ENCODE measurements at regions not wholly inside any gene's neighbourhood (a gene's known extent, or its start where the extent isn't known, plus 50 kb on each side); places are given as distances from the start of the nearest gene placed in this dataset.

GRCh38 chr11:31919175-31919574 lies 108.1 kb upstream of the PAX6 start:
- H3K27ac ChIP-seq (ENCODE audit: low read length), result no peak overlapping the region
- H3K9me3 ChIP-seq (replicated peaks; ENCODE audit: insufficient read depth, low read length), result no peaks in the 10 kb centered on the region
- peaks cover 10% of the 10 kb centered on the region; the same call in 1 of the 2 replicates for H3K4me1 ChIP-seq (ENCODE audit: low read length)
- H3F3A ChIP-seq (ENCODE audit: insufficient read depth, low read length), result no peaks in the 10 kb centered on the region
- no peaks in the 10 kb centered on the region for H3K9me2 ChIP-seq (replicated peaks; ENCODE audit: insufficient read depth, low read length)
- no peaks in the 10 kb centered on the region for H4K20me1 ChIP-seq (ENCODE audit: insufficient read depth, low read length)
- no peak overlapping the region for H3K9ac ChIP-seq (ENCODE audit: low read length)
- H3K4me3 ChIP-seq (ENCODE audit: low read length), result no peak overlapping the region
- no peaks in the 10 kb centered on the region for H3K79me2 ChIP-seq (ENCODE audit: low read length)
- H3K36me3 ChIP-seq (replicated peaks; ENCODE audit: insufficient read depth, low read length), result no peaks in the 10 kb centered on the region
- no peak overlapping the region for H3K4me2 ChIP-seq (ENCODE audit: low read depth, low read length)
- H2AFZ ChIP-seq (ENCODE audit: low read length), result no peak overlapping the region
- H3K27me3 ChIP-seq (replicated peaks; ENCODE audit: insufficient read depth, low read length), result no peaks in the 10 kb centered on the region
- no peak for TF ChIP-seq EZH2 (optimal IDR thresholded peaks at IDR 0.05; ENCODE audit: low read depth, low read length)
- DNase-seq, result no peak

DNA sequence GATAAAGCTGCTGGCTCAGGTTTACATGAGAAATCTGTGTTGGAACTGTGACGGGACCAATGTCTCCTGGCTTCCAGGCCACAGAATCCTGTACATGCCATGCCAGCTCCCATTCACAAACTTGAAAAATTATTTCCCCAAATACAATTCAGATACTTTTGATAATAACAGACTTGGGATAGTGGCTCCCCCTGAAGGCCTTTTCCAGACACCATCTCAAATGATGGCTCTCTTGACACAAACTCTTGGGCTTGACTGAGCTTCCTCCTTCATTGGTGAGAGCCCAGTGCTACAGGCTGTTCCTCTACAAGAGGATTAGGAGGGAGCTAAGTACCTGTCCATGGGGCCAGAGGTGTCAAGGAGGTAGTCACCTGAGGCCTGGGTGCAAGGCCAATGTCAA lies 104.7 kb upstream of the PAX6 start:
- Histone ChIP-seq H3K9ac (ENCODE audit: low read length) (no peak overlapping the region), H3K4me2 (ENCODE audit: low read depth, low read length) (no peak overlapping the region), H3K9me2 (replicated peaks; ENCODE audit: insufficient read depth, low read length) (no peaks in the 10 kb centered on the region), H3K4me3 (ENCODE audit: low read length) (no peak overlapping the region), H3K27ac (ENCODE audit: low read length) (no peak overlapping the region), H3K9me3 (replicated peaks; ENCODE audit: insufficient read depth, low read length) (no peaks in the 10 kb centered on the region), H2AFZ (ENCODE audit: low read length) (no peak overlapping the region), H3K27me3 (replicated peaks; ENCODE audit: insufficient read depth, low read length) (no peaks in the 10 kb centered on the region), H3K36me3 (replicated peaks; ENCODE audit: insufficient read depth, low read length) (no peaks in the 10 kb centered on the region), H3F3A (ENCODE audit: insufficient read depth, low read length) (no peaks in the 10 kb centered on the region), H3K79me2 (ENCODE audit: low read length) (no peaks in the 10 kb centered on the region), H4K20me1 (ENCODE audit: insufficient read depth, low read length) (no peaks in the 10 kb centered on the region), H3K4me1 (ENCODE audit: low read length) (peaks cover 10% of the 10 kb centered on the region; the same call in 1 of the 2 replicates)
- DNase-seq, result no peak
- TF ChIP-seq CTCF (IDR thresholded peaks at IDR 0.05; ENCODE audit: low read length), result no peak
- no peak for TF ChIP-seq EZH2phosphoT487 (IDR thresholded peaks at IDR 0.05; ENCODE audit: low read length)
- no peak for TF ChIP-seq EZH2 (optimal IDR thresholded peaks at IDR 0.05; ENCODE audit: low read depth, low read length)

DNA sequence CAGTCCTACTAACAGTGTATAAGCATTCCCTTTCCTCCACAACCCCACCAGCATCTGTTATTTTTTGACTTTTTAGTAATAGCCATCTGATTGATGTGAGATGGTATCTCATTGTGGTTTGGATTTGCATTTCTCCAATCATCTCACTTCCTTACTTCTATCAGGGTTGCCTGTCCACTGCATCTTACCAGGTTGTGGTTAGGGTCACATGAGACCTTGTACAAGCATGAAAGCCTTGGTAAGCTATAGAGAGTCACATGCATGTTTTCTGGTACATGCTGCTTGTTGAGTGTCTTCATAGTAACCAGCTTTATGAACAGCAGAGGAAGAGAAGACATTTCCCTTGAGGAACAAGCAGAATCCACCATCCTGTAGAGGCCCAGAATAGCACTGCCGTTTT lies 102.9 kb upstream of the PAX6 start:
- Histone ChIP-seq H3F3A (ENCODE audit: insufficient read depth, low read length) (no peaks in the 10 kb centered on the region), H3K9me3 (replicated peaks; ENCODE audit: insufficient read depth, low read length) (no peaks in the 10 kb centered on the region), H2AFZ (ENCODE audit: low read length) (no peak overlapping the region), H3K4me1 (ENCODE audit: low read length) (peaks cover 10% of the 10 kb centered on the region; the same call in 1 of the 2 replicates), H3K4me2 (ENCODE audit: low read depth, low read length) (peak overlapping the region; percentile 22; the same call in 1 of the 2 replicates), H3K4me3 (ENCODE audit: low read length) (no peak overlapping the region), H3K9ac (ENCODE audit: low read length) (no peak overlapping the region), H3K79me2 (ENCODE audit: low read length) (no peaks in the 10 kb centered on the region), H3K36me3 (replicated peaks; ENCODE audit: insufficient read depth, low read length) (no peaks in the 10 kb centered on the region), H3K9me2 (replicated peaks; ENCODE audit: insufficient read depth, low read length) (no peaks in the 10 kb centered on the region), H3K27me3 (replicated peaks; ENCODE audit: insufficient read depth, low read length) (no peaks in the 10 kb centered on the region), H4K20me1 (ENCODE audit: insufficient read depth, low read length) (no peaks in the 10 kb centered on the region), H3K27ac (ENCODE audit: low read length) (no peak overlapping the region)
- peak; percentile 49 for DNase-seq
- TF ChIP-seq EZH2phosphoT487 (IDR thresholded peaks at IDR 0.05; ENCODE audit: low read length), result no peak
- no peak for TF ChIP-seq EZH2 (optimal IDR thresholded peaks at IDR 0.05; ENCODE audit: low read depth, low read length)
- no peak for TF ChIP-seq CTCF (IDR thresholded peaks at IDR 0.05; ENCODE audit: low read length)

- H3K27ac ChIP-seq (ENCODE audit: low read length), result no peak overlapping the region
- no peak for DNase-seq
- no peak overlapping the region for H3K4me3 ChIP-seq (ENCODE audit: low read length)
- H4K20me1 ChIP-seq (ENCODE audit: insufficient read depth, low read length), result no peaks in the 10 kb centered on the region
- H3K9ac ChIP-seq (ENCODE audit: low read length), result no peak overlapping the region
- H3K9me2 ChIP-seq (replicated peaks; ENCODE audit: insufficient read depth, low read length), result no peaks in the 10 kb centered on the region
- H3F3A ChIP-seq (ENCODE audit: insufficient read depth, low read length), result no peaks in the 10 kb centered on the region
- H3K4me1 ChIP-seq (ENCODE audit: low read length), result peaks cover 10% of the 10 kb centered on the region; the same call in 1 of the 2 replicates
- H3K4me2 ChIP-seq (ENCODE audit: low read depth, low read length), result no peak overlapping the region
- TF ChIP-seq EZH2phosphoT487 (IDR thresholded peaks at IDR 0.05; ENCODE audit: low read length) (no peak), EZH2 (optimal IDR thresholded peaks at IDR 0.05; ENCODE audit: low read depth, low read length) (no peak), CTCF (IDR thresholded peaks at IDR 0.05; ENCODE audit: low read length) (no peak)
- no peak overlapping the region for H2AFZ ChIP-seq (ENCODE audit: low read length)
- no peaks in the 10 kb centered on the region for H3K9me3 ChIP-seq (replicated peaks; ENCODE audit: insufficient read depth, low read length)
- H3K79me2 ChIP-seq (ENCODE audit: low read length), result no peaks in the 10 kb centered on the region
- no peaks in the 10 kb centered on the region for H3K27me3 ChIP-seq (replicated peaks; ENCODE audit: insufficient read depth, low read length)
- no peaks in the 10 kb centered on the region for H3K36me3 ChIP-seq (replicated peaks; ENCODE audit: insufficient read depth, low read length)
Measured at GRCh38 chr11:31912808-31913207, 101.7 kb upstream of the PAX6 start.

All from MM.1S (cell line).